K562 (cell line): ENCODE measurements at regions not wholly inside any gene's neighbourhood (a gene's known extent, or its start where the extent isn't known, plus 50 kb on each side); places are given as distances from the start of the nearest gene placed in this dataset.

Experiments
- ATAC-seq: fragments of 200-7000 bp; cut with Tn5 transposase; 3 replicates; pipeline ENCODE4 v1.9.1; 2020; ENCODE audit warnings: moderate library complexity
- BruUV-seq: library from RNA; stranded (reverse); fragments of 400-500 nt; replicated peaks from 2 replicates; lab custom pipeline; 2021; lab: Mats Ljungman, UMichigan
- CTCF ChIA-PET: fragments of 300-600 bp; formaldehyde crosslinking; extraction: SDS; loops from one replicate; lab custom pipeline; 2021; ENCODE audit warnings: low intra/inter-chr PET ratio; lab: Yijun Ruan, JAX
- POLR2A ChIA-PET: fragments of 300-600, 350-650 bp; sonication (Branson Sonifier 250); formaldehyde crosslinking; extraction: SDS; loops from one replicate; lab custom pipeline; 2021; ENCODE audit warnings: antibody characterized with exemption, inconsistent platforms; lab: Yijun Ruan, JAX
- DNase-seq, 4 experiments: peaks; one replicate each; pipeline versions ENCODE4 v3.0.0 to v3.0.0-alpha.2; 2011 to 2018; ENCODE audit warnings: low spot score in 3 of 4, mixed read lengths in 3 of 4; ENCODE audit errors: extremely low read depth in 1 of 4
- FAIRE-seq: peaks from 2 replicates; lab custom pipeline; 2011; peaks lifted over from hg19 to GRCh38; lab: Jason Lieb, UNC
- H2AFZ ChIP-seq: 2 replicates; pipeline ENCODE4 v1.6.0; 2011; ENCODE audit warnings: low read depth, low read length, control low read depth, inconsistent platforms
- H3K27ac ChIP-seq: fragments of 200-600 bp; 3 replicates; pipeline ENCODE4 v1.8.0; 2011; ENCODE audit warnings: low read depth, mild to moderate bottlenecking, control low read depth, inconsistent platforms, low read length, moderate library complexity, mixed read lengths; ENCODE audit errors: extremely low read depth
- H3K27me3 ChIP-seq, 2 experiments: fragments of 300-600 bp in 1 of 2; 2 replicates in 1 of 2; 3 replicates in 1 of 2; pipeline versions ENCODE4 v1.6.0 to v1.8.0; 2011; ENCODE audit warnings: inconsistent platforms in 2 of 2, low read length in 2 of 2, mild to moderate bottlenecking in 1 of 2, mixed read lengths in 1 of 2, moderate library complexity in 1 of 2; ENCODE audit not compliant: control insufficient read depth in 2 of 2, insufficient read depth in 2 of 2
- H3K36me3 ChIP-seq: fragments of 300-600 bp; 3 replicates; pipeline ENCODE4 v1.8.0; 2011; ENCODE audit warnings: mild to moderate bottlenecking, low read length, inconsistent platforms; ENCODE audit not compliant: control insufficient read depth, insufficient read depth
- H3K4me1 ChIP-seq, 2 experiments: fragments of 200-600 bp in 1 of 2; replicated peaks in 1 of 2; 2 replicates in 1 of 2; 3 replicates in 1 of 2; pipeline versions ENCODE4 v1.5.1 to v1.8.0; 2011; ENCODE audit warnings: inconsistent platforms in 2 of 2, low read length in 2 of 2, mild to moderate bottlenecking in 1 of 2, mixed read lengths in 1 of 2, moderate library complexity in 1 of 2; ENCODE audit not compliant: control insufficient read depth in 2 of 2, insufficient read depth in 2 of 2
- H3K4me2 ChIP-seq: 2 replicates; pipeline ENCODE4 v1.6.1; 2011; ENCODE audit warnings: low read length, control low read depth, inconsistent platforms, mixed read lengths; ENCODE audit not compliant: insufficient read depth
- H3K4me3 ChIP-seq: fragments of 200-600 bp; sonication (generic), shearing (Covaris generic); 2 replicates; pipeline ENCODE4 v1.5.1; 2016; ENCODE audit warnings: control low read depth, inconsistent platforms
- H3K79me2 ChIP-seq: fragments of 200-600 bp; 3 replicates; pipeline ENCODE4 v1.8.0; 2011; ENCODE audit warnings: low read length, inconsistent platforms; ENCODE audit not compliant: control insufficient read depth, insufficient read depth
- H3K9ac ChIP-seq, 2 experiments: 2 replicates each; pipeline versions ENCODE4 v1.6.0 to v1.6.1; 2011; ENCODE audit warnings: low read depth in 2 of 2, low read length in 2 of 2, control low read depth in 1 of 2, inconsistent platforms in 1 of 2, mild to moderate bottlenecking in 1 of 2, mixed read lengths in 1 of 2; ENCODE audit not compliant: insufficient read depth in 1 of 2
- H3K9me1 ChIP-seq: one replicate; pipeline ENCODE4 v1.6.0; 2011; ENCODE audit warnings: inconsistent platforms, mild to moderate bottlenecking, low read length, moderate library complexity; ENCODE audit not compliant: control insufficient read depth, insufficient read depth
- H3K9me3 ChIP-seq: replicated peaks from 2 replicates; pipeline ENCODE4 v1.5.1; 2011; ENCODE audit warnings: low read depth, low read length, inconsistent platforms; ENCODE audit not compliant: control insufficient read depth, insufficient read depth
- H4K20me1 ChIP-seq: replicated peaks from 2 replicates; pipeline ENCODE4 v1.6.1; 2011; ENCODE audit warnings: low read length, inconsistent platforms, mixed read lengths; ENCODE audit not compliant: control insufficient read depth, insufficient read depth
- ASH1L ChIP-seq: fragments of 450-650 bp; IDR thresholded peaks from 2 replicates; pipeline ENCODE4 v1.6.1; 2018; ENCODE audit warnings: borderline replicate concordance, mild to moderate bottlenecking, low read depth; ENCODE audit not compliant: partially characterized antibody
- ESRRB ChIP-seq: fragments of 250-450 bp; sonication (Bioruptor Pico); IDR thresholded peaks from 2 replicates; pipeline ENCODE4 v1.5.0; 2020; ENCODE audit warnings: mild to moderate bottlenecking, moderate library complexity, borderline replicate concordance
- GABPB2 ChIP-seq: fragments of 250-450 bp; sonication (Bioruptor Pico); conservative IDR thresholded peaks from 2 replicates; pipeline ENCODE4 v1.5.1; 2021; ENCODE audit warnings: mild to moderate bottlenecking
- GATAD2A ChIP-seq: fragments of 450-650 bp; IDR thresholded peaks from 2 replicates; pipeline ENCODE4 v1.6.1; 2017
- NR0B1 ChIP-seq: fragments of 450-650 bp; IDR thresholded peaks from one replicate; pipeline ENCODE4 v1.6.1; 2018; ENCODE audit warnings: mild to moderate bottlenecking, moderate library complexity; ENCODE audit not compliant: partially characterized antibody
- SRSF3 ChIP-seq: fragments of 200-400 bp; formaldehyde crosslinking; IDR thresholded peaks from 2 replicates; pipeline ENCODE4 v1.6.1; 2016; ENCODE audit warnings: mild to moderate bottlenecking, low read length, moderate library complexity; ENCODE audit not compliant: insufficient read depth
- ZKSCAN8 ChIP-seq: fragments of 200-800 bp; sonication (Bioruptor generic); IDR thresholded peaks from 2 replicates; pipeline ENCODE4 v1.6.1; 2016; ENCODE audit warnings: missing genetic modification characterization, missing compliant biosample characterization
- WGBS: fragments of 100-300 bp; shearing (Covaris generic); methylation state at CpG from one replicate; pipeline ENCODE4 v1.1.6; 2016; ENCODE audit warnings: low coverage, mixed read lengths; ENCODE audit not compliant: insufficient coverage; ENCODE audit errors: missing lambda C conversion rate; 5-methylcytosine and 5-hydroxymethylcytosine counted together
- in situ Hi-C: fragments of 300-500 bp; cut with MboI; formaldehyde crosslinking; loops from 4 replicates; pipeline ENCODE4 v1.15.0; 2018; ENCODE audit warnings: inconsistent platforms, mixed read lengths
- intact Hi-C: fragments of 100-400 bp; cut with micrococcal nuclease; formaldehyde crosslinking; loops from 2 replicates; pipeline ENCODE4 v1.14.2; 2022
- TF ChIP-seq, protein P1 (sequence below), 2 experiments: fragments of 450-650 bp in 1 of 2; sonication (generic) in 1 of 2; formaldehyde crosslinking; conservative IDR thresholded peaks; 2 replicates each; pipeline versions ENCODE4 v1.4.0 to v1.8.1; 2020 to 2022; ENCODE audit warnings: mild to moderate bottlenecking in 1 of 2, missing genetic modification reagents in 1 of 2
- TF ChIP-seq, protein P2 (sequence below): sonication (generic); formaldehyde crosslinking; IDR thresholded peaks from 2 replicates; pipeline ENCODE4 v1.8.1; 2023; ENCODE audit warnings: mild to moderate bottlenecking, missing genetic modification reagents
- TF ChIP-seq, protein P3 (sequence below): fragments of 450-650 bp; IDR thresholded peaks from 2 replicates; pipeline ENCODE4 v1.6.1; 2016; ENCODE audit warnings: borderline replicate concordance
- TF ChIP-seq, protein P4 (sequence below): fragments of 250-450 bp; sonication (Bioruptor Pico); IDR thresholded peaks from 2 replicates; pipeline ENCODE4 v1.5.0; 2020; ENCODE audit warnings: mild to moderate bottlenecking

DNA sequence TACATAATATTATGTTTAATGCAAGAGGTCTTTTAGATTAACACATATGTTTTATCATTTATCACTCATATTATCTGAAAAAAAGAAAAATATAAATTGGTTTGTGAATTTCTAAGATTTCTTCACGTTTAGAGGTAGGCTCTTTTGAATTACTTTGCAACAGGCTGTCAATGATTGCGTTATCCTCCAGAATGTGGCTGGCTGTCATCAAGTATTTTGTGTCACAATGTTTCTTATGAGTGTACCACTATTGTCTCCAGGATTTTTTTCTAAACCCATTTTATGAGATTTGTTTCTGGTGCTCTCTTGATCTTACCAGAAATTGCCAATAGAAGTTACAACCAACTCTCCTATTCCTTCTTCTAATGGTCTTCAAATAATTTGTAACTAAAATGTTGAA, 307.9 kb downstream of the DMAC1 start:
- Histone ChIP-seq H3K9ac (no peak overlapping the region), H3K4me1 (no peaks in the 10 kb centered on the region), H3K79me2 (no peaks in the 10 kb centered on the region), H3K36me3 (no peaks in the 10 kb centered on the region), H3K4me3 (no peak overlapping the region), H3K4me2 (no peak overlapping the region), H3K9me1 (no peaks in the 10 kb centered on the region), H3K9me3 (no peaks in the 10 kb centered on the region), H3K27me3 (no peaks in the 10 kb centered on the region), H2AFZ (no peak overlapping the region), H4K20me1 (no peaks in the 10 kb centered on the region), H3K27ac (no peak overlapping the region)
- POLR2A ChIA-PET, result no interaction called here
- in situ Hi-C loops, result no loop called here
- WGBS, result 4% methylated on average over 2 of the region's 2 CpGs
- no peak for FAIRE-seq
- BruUV-seq, result no TSS peak
- intact Hi-C loops, result no loop called here
- no peak for DNase-seq
- CTCF ChIA-PET, result no interaction called here
- no peak for ATAC-seq
- no peak for TF ChIP-seq GABPB2
- TF ChIP-seq, protein P1, sequence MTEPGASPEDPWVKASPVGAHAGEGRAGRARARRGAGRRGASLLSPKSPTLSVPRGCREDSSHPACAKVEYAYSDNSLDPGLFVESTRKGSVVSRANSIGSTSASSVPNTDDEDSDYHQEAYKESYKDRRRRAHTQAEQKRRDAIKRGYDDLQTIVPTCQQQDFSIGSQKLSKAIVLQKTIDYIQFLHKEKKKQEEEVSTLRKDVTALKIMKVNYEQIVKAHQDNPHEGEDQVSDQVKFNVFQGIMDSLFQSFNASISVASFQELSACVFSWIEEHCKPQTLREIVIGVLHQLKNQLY (CRISPR knock-in tag; conservative IDR thresholded peaks at IDR 0.05), result no peak
- TF ChIP-seq, protein P2, sequence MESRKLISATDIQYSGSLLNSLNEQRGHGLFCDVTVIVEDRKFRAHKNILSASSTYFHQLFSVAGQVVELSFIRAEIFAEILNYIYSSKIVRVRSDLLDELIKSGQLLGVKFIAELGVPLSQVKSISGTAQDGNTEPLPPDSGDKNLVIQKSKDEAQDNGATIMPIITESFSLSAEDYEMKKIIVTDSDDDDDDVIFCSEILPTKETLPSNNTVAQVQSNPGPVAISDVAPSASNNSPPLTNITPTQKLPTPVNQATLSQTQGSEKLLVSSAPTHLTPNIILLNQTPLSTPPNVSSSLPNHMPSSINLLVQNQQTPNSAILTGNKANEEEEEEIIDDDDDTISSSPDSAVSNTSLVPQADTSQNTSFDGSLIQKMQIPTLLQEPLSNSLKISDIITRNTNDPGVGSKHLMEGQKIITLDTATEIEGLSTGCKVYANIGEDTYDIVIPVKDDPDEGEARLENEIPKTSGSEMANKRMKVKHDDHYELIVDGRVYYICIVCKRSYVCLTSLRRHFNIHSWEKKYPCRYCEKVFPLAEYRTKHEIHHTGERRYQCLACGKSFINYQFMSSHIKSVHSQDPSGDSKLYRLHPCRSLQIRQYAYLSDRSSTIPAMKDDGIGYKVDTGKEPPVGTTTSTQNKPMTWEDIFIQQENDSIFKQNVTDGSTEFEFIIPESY, result no peak
- TF ChIP-seq ASH1L, result no peak
- TF ChIP-seq, protein P3, sequence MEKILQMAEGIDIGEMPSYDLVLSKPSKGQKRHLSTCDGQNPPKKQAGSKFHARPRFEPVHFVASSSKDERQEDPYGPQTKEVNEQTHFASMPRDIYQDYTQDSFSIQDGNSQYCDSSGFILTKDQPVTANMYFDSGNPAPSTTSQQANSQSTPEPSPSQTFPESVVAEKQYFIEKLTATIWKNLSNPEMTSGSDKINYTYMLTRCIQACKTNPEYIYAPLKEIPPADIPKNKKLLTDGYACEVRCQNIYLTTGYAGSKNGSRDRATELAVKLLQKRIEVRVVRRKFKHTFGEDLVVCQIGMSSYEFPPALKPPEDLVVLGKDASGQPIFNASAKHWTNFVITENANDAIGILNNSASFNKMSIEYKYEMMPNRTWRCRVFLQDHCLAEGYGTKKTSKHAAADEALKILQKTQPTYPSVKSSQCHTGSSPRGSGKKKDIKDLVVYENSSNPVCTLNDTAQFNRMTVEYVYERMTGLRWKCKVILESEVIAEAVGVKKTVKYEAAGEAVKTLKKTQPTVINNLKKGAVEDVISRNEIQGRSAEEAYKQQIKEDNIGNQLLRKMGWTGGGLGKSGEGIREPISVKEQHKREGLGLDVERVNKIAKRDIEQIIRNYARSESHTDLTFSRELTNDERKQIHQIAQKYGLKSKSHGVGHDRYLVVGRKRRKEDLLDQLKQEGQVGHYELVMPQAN, result no peak
- TF ChIP-seq NR0B1, result no peak
- TF ChIP-seq, protein P4, sequence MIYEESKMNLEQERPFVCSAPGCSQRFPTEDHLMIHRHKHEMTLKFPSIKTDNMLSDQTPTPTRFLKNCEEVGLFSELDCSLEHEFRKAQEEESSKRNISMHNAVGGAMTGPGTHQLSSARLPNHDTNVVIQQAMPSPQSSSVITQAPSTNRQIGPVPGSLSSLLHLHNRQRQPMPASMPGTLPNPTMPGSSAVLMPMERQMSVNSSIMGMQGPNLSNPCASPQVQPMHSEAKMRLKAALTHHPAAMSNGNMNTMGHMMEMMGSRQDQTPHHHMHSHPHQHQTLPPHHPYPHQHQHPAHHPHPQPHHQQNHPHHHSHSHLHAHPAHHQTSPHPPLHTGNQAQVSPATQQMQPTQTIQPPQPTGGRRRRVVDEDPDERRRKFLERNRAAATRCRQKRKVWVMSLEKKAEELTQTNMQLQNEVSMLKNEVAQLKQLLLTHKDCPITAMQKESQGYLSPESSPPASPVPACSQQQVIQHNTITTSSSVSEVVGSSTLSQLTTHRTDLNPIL (CRISPR knock-in tag), result no peak
- no peak for TF ChIP-seq ESRRB (CRISPR knock-in tag)
- no peak for TF ChIP-seq GATAD2A
- no peak for TF ChIP-seq ZKSCAN8
- no peak for TF ChIP-seq SRSF3
